ENCODE measurements at regions not wholly inside any gene's neighbourhood (a gene's known extent, or its start where the extent isn't known, plus 50 kb on each side); places are given as distances from the start of the nearest gene placed in this dataset.

DNA sequence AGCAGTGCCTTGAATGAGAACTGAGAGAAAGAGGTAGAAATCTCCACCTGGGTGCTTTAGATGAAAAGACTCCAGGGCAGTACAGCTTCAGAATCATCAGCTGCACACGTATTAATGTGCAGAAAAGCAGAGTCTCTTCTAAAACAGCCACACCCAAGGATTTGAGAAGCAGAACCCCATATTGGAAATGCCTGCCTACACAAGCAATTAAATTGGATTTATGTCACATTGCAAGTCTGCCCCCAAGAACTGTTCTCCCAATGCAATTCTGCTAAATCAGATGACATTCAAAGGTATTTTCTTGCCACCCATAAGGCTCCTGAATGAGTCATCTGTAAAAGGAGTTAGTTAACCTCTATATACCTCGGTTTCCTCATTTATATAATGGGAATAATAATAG lies 326.0 kb upstream of the C16orf82 start:
- WGBS, 2 donors, result 70 to 74% methylated on average over 2 of the region's 2 CpGs
- no peak overlapping the region for H3K4me3 ChIP-seq
- ATAC-seq (ENCODE audit: low FRiP score in 2 of 2), result no peak

DNA sequence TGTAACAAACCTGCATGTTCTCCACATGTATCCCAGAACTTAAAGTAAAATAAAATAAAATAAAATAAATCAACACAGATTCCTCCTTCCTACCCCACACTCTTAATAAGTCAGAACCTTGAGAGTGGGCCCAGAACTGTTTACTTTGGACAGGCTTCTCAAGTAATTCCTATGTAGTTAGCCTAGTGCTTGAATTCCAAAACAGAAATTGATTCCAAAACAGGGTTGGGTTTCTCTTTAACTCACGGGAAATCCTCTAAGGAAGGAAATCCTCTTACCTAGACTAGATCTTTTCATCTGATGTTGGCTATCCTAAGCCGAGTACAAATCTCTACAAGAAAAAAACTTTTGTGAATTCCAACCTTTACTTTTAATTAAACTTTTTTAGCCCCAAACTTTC lies 324.7 kb upstream of the C16orf82 start:
- Histone ChIP-seq H3K4me1 (no peaks in the 10 kb centered on the region), H3K4me3 (no peak overlapping the region), H3K36me3 (no peaks in the 10 kb centered on the region), H3K27ac (no peak overlapping the region), H3K27me3 (no peaks in the 10 kb centered on the region), H3K9me3 (no peaks in the 10 kb centered on the region)
- TF ChIP-seq, protein P1, sequence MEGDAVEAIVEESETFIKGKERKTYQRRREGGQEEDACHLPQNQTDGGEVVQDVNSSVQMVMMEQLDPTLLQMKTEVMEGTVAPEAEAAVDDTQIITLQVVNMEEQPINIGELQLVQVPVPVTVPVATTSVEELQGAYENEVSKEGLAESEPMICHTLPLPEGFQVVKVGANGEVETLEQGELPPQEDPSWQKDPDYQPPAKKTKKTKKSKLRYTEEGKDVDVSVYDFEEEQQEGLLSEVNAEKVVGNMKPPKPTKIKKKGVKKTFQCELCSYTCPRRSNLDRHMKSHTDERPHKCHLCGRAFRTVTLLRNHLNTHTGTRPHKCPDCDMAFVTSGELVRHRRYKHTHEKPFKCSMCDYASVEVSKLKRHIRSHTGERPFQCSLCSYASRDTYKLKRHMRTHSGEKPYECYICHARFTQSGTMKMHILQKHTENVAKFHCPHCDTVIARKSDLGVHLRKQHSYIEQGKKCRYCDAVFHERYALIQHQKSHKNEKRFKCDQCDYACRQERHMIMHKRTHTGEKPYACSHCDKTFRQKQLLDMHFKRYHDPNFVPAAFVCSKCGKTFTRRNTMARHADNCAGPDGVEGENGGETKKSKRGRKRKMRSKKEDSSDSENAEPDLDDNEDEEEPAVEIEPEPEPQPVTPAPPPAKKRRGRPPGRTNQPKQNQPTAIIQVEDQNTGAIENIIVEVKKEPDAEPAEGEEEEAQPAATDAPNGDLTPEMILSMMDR (IDR thresholded peaks at IDR 0.05), result no peak
- TF ChIP-seq POLR2AphosphoS5 (IDR thresholded peaks at IDR 0.05) (no peak), EP300 (IDR thresholded peaks at IDR 0.05) (no peak), POLR2A (IDR thresholded peaks at IDR 0.05) (no peak)
- no peak for ATAC-seq (ENCODE audit: low FRiP score in 2 of 2)
- DNase-seq, result no peak
- 15 to 23% methylated on average over 2 of the region's 2 CpGs for WGBS, 2 donors

More for the DNA sequence above, 326.0 kb upstream of the C16orf82 start:
- H3K27ac ChIP-seq, result no peak overlapping the region
- H3K36me3 ChIP-seq, result no peaks in the 10 kb centered on the region
- no peak for TF ChIP-seq EP300 (IDR thresholded peaks at IDR 0.05)
- no peak for TF ChIP-seq POLR2AphosphoS5 (IDR thresholded peaks at IDR 0.05)
- TF ChIP-seq POLR2A (IDR thresholded peaks at IDR 0.05), result no peak
- TF ChIP-seq, protein P1 (IDR thresholded peaks at IDR 0.05), result no peak
- no peak for DNase-seq
- H3K4me1 ChIP-seq, result no peaks in the 10 kb centered on the region
- H3K9me3 ChIP-seq, result no peaks in the 10 kb centered on the region
- no peaks in the 10 kb centered on the region for H3K27me3 ChIP-seq

DNA sequence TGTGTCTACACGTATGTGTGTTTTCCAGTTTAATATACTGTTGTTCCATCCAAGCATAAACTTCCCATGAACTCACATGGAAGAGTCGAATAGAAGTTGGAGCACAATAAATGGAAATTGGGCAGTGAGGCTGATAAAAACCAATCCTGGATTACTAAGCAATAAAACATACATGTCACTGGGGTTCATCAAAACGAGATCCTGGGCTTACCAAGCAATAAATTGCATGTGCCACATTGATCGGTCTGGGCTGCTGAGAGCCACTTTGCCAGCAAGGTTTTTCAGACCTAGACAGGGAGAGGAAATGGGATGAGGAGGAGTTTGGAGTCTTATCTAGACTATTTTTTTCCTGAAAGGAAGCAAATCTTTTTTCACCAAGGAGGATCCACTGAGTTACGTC lies 322.3 kb upstream of the C16orf82 start:
- Histone ChIP-seq H3K36me3 (no peaks in the 10 kb centered on the region), H3K27ac (no peak overlapping the region), H3K9me3 (no peaks in the 10 kb centered on the region), H3K4me3 (no peak overlapping the region), H3K27me3 (no peaks in the 10 kb centered on the region), H3K4me1 (no peaks in the 10 kb centered on the region)
- ATAC-seq (ENCODE audit: low FRiP score in 2 of 2) (no peak), DNase-seq (no peak)
- TF ChIP-seq POLR2AphosphoS5 (IDR thresholded peaks at IDR 0.05), result no peak
- TF ChIP-seq, protein P1 (IDR thresholded peaks at IDR 0.05), result no peak
- no peak for TF ChIP-seq EP300 (IDR thresholded peaks at IDR 0.05)
- no peak for TF ChIP-seq POLR2A (IDR thresholded peaks at IDR 0.05)
- WGBS, 2 donors, result 58 to 65% methylated on average over 5 of the region's 5 CpGs

DNA sequence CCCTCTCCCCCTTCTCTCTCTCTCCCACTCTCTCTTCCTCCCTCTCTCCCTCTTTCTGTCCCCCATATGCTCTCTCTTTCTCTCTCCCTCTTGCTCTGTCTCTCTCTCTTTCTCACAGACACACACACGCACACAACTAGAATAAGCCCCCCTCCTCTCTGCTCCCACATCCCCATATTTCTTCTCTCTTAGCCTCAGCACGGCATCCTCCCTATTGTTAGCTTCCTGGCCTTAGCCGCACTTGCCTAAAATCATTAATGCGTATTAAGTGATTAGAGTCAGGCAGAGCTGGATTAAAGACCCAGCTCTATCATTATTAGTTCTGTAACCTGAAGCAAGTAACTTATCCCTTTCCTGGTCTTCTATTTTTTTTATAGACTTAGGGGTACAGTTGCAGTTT lies 319.0 kb upstream of the C16orf82 start:
- H3K27ac ChIP-seq, result no peak overlapping the region
- no peaks in the 10 kb centered on the region for H3K9me3 ChIP-seq
- no peaks in the 10 kb centered on the region for H3K36me3 ChIP-seq
- WGBS, 2 donors, result 42 to 52% methylated on average over 4 of the region's 4 CpGs
- H3K27me3 ChIP-seq, result no peaks in the 10 kb centered on the region
- no peak for ATAC-seq (ENCODE audit: low FRiP score in 2 of 2)
- TF ChIP-seq, protein P1 (IDR thresholded peaks at IDR 0.05), result no peak
- no peak for TF ChIP-seq EP300 (IDR thresholded peaks at IDR 0.05)
- no peak for TF ChIP-seq POLR2A (IDR thresholded peaks at IDR 0.05)
- no peak for TF ChIP-seq POLR2AphosphoS5 (IDR thresholded peaks at IDR 0.05)
- H3K4me1 ChIP-seq, result no peaks in the 10 kb centered on the region
- no peak for DNase-seq
- no peak overlapping the region for H3K4me3 ChIP-seq

DNA sequence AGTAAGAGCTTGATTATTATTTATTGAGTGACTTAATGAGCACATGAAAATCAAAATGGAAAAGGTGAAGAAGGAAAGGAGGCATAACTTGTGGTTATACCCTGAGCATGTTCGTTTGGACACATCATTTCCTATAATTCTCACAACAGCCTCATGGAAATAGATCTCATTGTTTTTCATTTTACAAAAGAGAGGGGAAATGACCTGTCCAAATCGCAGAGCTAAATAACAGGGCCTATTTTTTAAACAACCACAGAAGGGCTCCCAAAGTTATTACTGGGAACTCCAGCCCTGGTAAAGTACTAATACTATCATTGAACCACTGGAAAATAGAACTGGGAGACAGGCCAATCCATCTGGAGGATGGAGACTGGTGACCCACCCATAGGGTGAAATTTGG lies 317.7 kb upstream of the C16orf82 start:
- no peaks in the 10 kb centered on the region for H3K36me3 ChIP-seq
- 27 to 45% methylated on average over 2 of the region's 2 CpGs for WGBS, 2 donors
- no peak overlapping the region for H3K4me3 ChIP-seq
- TF ChIP-seq, protein P1 (IDR thresholded peaks at IDR 0.05), result no peak
- TF ChIP-seq POLR2AphosphoS5 (IDR thresholded peaks at IDR 0.05) (no peak), EP300 (IDR thresholded peaks at IDR 0.05) (no peak), POLR2A (IDR thresholded peaks at IDR 0.05) (no peak)
- DNase-seq (no peak), ATAC-seq (ENCODE audit: low FRiP score in 2 of 2) (no peak)
- no peaks in the 10 kb centered on the region for H3K27me3 ChIP-seq
- H3K9me3 ChIP-seq, result no peaks in the 10 kb centered on the region
- no peaks in the 10 kb centered on the region for H3K4me1 ChIP-seq
- no peak overlapping the region for H3K27ac ChIP-seq

Data from upper lobe of left lung (tissue), 6 donors.